ENCODE measurements at regions not wholly inside any gene's neighbourhood (a gene's known extent, or its start where the extent isn't known, plus 50 kb on each side); places are given as distances from the start of the nearest gene placed in this dataset.

GRCh38 chr17:73944366-73944765, 259.1 kb upstream of the RPL38 start:
- no peak for DNase-seq (ENCODE audit: extremely low read depth in 1 of 2, low read depth in 1 of 2)

GRCh38 chr17:73947281-73947965, 256.1 kb upstream of the RPL38 start:
- no peak for DNase-seq (ENCODE audit: extremely low read depth in 1 of 2, low read depth in 1 of 2)

GRCh38 chr17:73947966-73948355, 255.5 kb upstream of the RPL38 start:
- DNase-seq (ENCODE audit: extremely low read depth in 1 of 2, low read depth in 1 of 2): no peak

- DNase-seq (ENCODE audit: extremely low read depth in 1 of 2, low read depth in 1 of 2): no peak
These were observed 253.4 kb upstream of the RPL38 start for GRCh38 chr17:73949903-73950592.

- DNase-seq (ENCODE audit: extremely low read depth in 1 of 2, low read depth in 1 of 2): no peak
These were observed 252.9 kb upstream of the RPL38 start for GRCh38 chr17:73950593-73950914.

- no peak for DNase-seq (ENCODE audit: extremely low read depth in 1 of 2, low read depth in 1 of 2)
These were observed 251.4 kb upstream of the RPL38 start for GRCh38 chr17:73952082-73952479.

- peak in 1 of 2 donors; percentile 1 for DNase-seq (ENCODE audit: extremely low read depth in 1 of 2, low read depth in 1 of 2)
These were observed 250.8 kb upstream of the RPL38 start for GRCh38 chr17:73952480-73953205.

- no peak for DNase-seq (ENCODE audit: extremely low read depth in 1 of 2, low read depth in 1 of 2)
These were observed 250.1 kb upstream of the RPL38 start for GRCh38 chr17:73953206-73954033.

- DNase-seq (ENCODE audit: extremely low read depth in 1 of 2, low read depth in 1 of 2): no peak
These were observed 248.5 kb upstream of the RPL38 start for GRCh38 chr17:73954951-73955350.

GRCh38 chr17:73955616-73956015, 247.9 kb upstream of the RPL38 start:
- no peak for DNase-seq (ENCODE audit: extremely low read depth in 1 of 2, low read depth in 1 of 2)

GRCh38 chr17:73956169-73956568, 247.3 kb upstream of the RPL38 start:
- DNase-seq (ENCODE audit: extremely low read depth in 1 of 2, low read depth in 1 of 2): no peak

- peak; percentile 16 to 27 for DNase-seq (ENCODE audit: extremely low read depth in 1 of 2, low read depth in 1 of 2)
These were observed 246.6 kb upstream of the RPL38 start for GRCh38 chr17:73956595-73957465.

- no peak for DNase-seq (ENCODE audit: extremely low read depth in 1 of 2, low read depth in 1 of 2)
These were observed 245.9 kb upstream of the RPL38 start for GRCh38 chr17:73957564-73957963.

- DNase-seq (ENCODE audit: extremely low read depth in 1 of 2, low read depth in 1 of 2): no peak
These were observed 245.0 kb upstream of the RPL38 start for GRCh38 chr17:73958453-73958852.

- DNase-seq (ENCODE audit: extremely low read depth in 1 of 2, low read depth in 1 of 2): no peak
These were observed 243.0 kb upstream of the RPL38 start for GRCh38 chr17:73960469-73960868.

- DNase-seq (ENCODE audit: extremely low read depth in 1 of 2, low read depth in 1 of 2): no peak
These were observed 241.2 kb upstream of the RPL38 start for GRCh38 chr17:73962308-73962707.

GRCh38 chr17:73968680-73969079, 234.8 kb upstream of the RPL38 start:
- no peak for DNase-seq (ENCODE audit: extremely low read depth in 1 of 2, low read depth in 1 of 2)

GRCh38 chr17:73969956-73970355, 233.5 kb upstream of the RPL38 start:
- no peak for DNase-seq (ENCODE audit: extremely low read depth in 1 of 2, low read depth in 1 of 2)

GRCh38 chr17:73971127-73971526, 232.4 kb upstream of the RPL38 start:
- DNase-seq (ENCODE audit: extremely low read depth in 1 of 2, low read depth in 1 of 2): no peak

GRCh38 chr17:73972056-73972455, 231.4 kb upstream of the RPL38 start:
- no peak for DNase-seq (ENCODE audit: extremely low read depth in 1 of 2, low read depth in 1 of 2)
